ENCODE measurements at regions not wholly inside any gene's neighbourhood (a gene's known extent, or its start where the extent isn't known, plus 50 kb on each side); places are given as distances from the start of the nearest gene placed in this dataset.

GRCh38 chr2:105597011-105597805 lies 147.5 kb upstream of the NCK2 start (continued):
- TF ChIP-seq, protein P1, sequence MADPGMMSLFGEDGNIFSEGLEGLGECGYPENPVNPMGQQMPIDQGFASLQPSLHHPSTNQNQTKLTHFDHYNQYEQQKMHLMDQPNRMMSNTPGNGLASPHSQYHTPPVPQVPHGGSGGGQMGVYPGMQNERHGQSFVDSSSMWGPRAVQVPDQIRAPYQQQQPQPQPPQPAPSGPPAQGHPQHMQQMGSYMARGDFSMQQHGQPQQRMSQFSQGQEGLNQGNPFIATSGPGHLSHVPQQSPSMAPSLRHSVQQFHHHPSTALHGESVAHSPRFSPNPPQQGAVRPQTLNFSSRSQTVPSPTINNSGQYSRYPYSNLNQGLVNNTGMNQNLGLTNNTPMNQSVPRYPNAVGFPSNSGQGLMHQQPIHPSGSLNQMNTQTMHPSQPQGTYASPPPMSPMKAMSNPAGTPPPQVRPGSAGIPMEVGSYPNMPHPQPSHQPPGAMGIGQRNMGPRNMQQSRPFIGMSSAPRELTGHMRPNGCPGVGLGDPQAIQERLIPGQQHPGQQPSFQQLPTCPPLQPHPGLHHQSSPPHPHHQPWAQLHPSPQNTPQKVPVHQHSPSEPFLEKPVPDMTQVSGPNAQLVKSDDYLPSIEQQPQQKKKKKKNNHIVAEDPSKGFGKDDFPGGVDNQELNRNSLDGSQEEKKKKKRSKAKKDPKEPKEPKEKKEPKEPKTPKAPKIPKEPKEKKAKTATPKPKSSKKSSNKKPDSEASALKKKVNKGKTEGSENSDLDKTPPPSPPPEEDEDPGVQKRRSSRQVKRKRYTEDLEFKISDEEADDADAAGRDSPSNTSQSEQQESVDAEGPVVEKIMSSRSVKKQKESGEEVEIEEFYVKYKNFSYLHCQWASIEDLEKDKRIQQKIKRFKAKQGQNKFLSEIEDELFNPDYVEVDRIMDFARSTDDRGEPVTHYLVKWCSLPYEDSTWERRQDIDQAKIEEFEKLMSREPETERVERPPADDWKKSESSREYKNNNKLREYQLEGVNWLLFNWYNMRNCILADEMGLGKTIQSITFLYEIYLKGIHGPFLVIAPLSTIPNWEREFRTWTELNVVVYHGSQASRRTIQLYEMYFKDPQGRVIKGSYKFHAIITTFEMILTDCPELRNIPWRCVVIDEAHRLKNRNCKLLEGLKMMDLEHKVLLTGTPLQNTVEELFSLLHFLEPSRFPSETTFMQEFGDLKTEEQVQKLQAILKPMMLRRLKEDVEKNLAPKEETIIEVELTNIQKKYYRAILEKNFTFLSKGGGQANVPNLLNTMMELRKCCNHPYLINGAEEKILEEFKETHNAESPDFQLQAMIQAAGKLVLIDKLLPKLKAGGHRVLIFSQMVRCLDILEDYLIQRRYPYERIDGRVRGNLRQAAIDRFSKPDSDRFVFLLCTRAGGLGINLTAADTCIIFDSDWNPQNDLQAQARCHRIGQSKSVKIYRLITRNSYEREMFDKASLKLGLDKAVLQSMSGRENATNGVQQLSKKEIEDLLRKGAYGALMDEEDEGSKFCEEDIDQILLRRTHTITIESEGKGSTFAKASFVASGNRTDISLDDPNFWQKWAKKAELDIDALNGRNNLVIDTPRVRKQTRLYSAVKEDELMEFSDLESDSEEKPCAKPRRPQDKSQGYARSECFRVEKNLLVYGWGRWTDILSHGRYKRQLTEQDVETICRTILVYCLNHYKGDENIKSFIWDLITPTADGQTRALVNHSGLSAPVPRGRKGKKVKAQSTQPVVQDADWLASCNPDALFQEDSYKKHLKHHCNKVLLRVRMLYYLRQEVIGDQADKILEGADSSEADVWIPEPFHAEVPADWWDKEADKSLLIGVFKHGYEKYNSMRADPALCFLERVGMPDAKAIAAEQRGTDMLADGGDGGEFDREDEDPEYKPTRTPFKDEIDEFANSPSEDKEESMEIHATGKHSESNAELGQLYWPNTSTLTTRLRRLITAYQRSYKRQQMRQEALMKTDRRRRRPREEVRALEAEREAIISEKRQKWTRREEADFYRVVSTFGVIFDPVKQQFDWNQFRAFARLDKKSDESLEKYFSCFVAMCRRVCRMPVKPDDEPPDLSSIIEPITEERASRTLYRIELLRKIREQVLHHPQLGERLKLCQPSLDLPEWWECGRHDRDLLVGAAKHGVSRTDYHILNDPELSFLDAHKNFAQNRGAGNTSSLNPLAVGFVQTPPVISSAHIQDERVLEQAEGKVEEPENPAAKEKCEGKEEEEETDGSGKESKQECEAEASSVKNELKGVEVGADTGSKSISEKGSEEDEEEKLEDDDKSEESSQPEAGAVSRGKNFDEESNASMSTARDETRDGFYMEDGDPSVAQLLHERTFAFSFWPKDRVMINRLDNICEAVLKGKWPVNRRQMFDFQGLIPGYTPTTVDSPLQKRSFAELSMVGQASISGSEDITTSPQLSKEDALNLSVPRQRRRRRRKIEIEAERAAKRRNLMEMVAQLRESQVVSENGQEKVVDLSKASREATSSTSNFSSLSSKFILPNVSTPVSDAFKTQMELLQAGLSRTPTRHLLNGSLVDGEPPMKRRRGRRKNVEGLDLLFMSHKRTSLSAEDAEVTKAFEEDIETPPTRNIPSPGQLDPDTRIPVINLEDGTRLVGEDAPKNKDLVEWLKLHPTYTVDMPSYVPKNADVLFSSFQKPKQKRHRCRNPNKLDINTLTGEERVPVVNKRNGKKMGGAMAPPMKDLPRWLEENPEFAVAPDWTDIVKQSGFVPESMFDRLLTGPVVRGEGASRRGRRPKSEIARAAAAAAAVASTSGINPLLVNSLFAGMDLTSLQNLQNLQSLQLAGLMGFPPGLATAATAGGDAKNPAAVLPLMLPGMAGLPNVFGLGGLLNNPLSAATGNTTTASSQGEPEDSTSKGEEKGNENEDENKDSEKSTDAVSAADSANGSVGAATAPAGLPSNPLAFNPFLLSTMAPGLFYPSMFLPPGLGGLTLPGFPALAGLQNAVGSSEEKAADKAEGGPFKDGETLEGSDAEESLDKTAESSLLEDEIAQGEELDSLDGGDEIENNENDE (IDR thresholded peaks at IDR 0.05; ENCODE audit: insufficient replicate concordance, low read length) = no peak
- TF ChIP-seq, protein P2, sequence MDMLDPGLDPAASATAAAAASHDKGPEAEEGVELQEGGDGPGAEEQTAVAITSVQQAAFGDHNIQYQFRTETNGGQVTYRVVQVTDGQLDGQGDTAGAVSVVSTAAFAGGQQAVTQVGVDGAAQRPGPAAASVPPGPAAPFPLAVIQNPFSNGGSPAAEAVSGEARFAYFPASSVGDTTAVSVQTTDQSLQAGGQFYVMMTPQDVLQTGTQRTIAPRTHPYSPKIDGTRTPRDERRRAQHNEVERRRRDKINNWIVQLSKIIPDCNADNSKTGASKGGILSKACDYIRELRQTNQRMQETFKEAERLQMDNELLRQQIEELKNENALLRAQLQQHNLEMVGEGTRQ (IDR thresholded peaks at IDR 0.05; ENCODE audit: low read length) = no peak
- TF ChIP-seq CHD1 (IDR thresholded peaks at IDR 0.05; ENCODE audit: low read depth, low read length) = no peak
- no peak for TF ChIP-seq RXRA (IDR thresholded peaks at IDR 0.05; ENCODE audit: insufficient read depth, low read depth, low read length)
- no peak for TF ChIP-seq BRCA1 (IDR thresholded peaks at IDR 0.05; ENCODE audit: low read depth, low read length)
- no peak for TF ChIP-seq ASH2L (IDR thresholded peaks at IDR 0.05; ENCODE audit: low read length)
- TF ChIP-seq GABPA (IDR thresholded peaks at IDR 0.05; ENCODE audit: borderline replicate concordance, insufficient read depth, low read length) = no peak
- no peak for TF ChIP-seq JUN (IDR thresholded peaks at IDR 0.05; ENCODE audit: low read depth, low read length)
- TF ChIP-seq SIX5 (IDR thresholded peaks at IDR 0.05; ENCODE audit: low read depth, low read length) = no peak
- no peak for TF ChIP-seq EGR1 (IDR thresholded peaks at IDR 0.05; ENCODE audit: borderline replicate concordance, low read depth, low read length)
